ENCODE measurements at regions not wholly inside any gene's neighbourhood (a gene's known extent, or its start where the extent isn't known, plus 50 kb on each side); places are given as distances from the start of the nearest gene placed in this dataset.
"Not testable (repeated sequence)": the region's sequence is repeated elsewhere in the genome, so short reads cannot be mapped to it uniquely, and the experiment has no call there.

DNA sequence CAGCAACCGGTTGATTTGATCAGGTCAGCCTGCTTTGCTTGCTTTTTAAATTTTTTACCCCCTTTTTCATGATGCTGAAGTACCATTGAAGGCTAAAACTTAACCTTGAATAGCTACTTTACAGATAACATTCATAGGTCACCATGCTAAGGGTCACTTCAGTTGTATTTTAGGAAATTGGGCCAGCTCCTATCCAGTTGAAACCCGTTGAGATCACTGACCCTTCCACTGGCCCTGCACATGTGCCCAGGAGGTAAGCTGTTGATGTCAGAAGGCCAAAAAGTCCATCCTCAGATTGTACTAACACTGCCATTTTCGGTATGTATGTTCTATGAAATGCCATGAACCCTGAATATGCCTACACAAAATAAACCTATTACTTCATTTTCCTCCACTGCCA is 133.0 kb upstream of the FAT4 start:
- Histone ChIP-seq H3K27me3 (ENCODE audit: control insufficient read depth in 3 of 3, insufficient read depth in 3 of 3, low read length in 2 of 3) (no peaks in the 10 kb centered on the region), H3K4me1 (ENCODE audit: control insufficient read depth in 5 of 5, insufficient read depth in 5 of 5, low read length in 5 of 5) (no peaks in the 10 kb centered on the region), H3K36me3 (ENCODE audit: control insufficient read depth in 4 of 4, insufficient read depth in 4 of 4, low read length in 4 of 4) (no peaks in the 10 kb centered on the region), H3K4me3 (no peak overlapping the region), H3K27ac (ENCODE audit: low read depth in 1 of 2, low read length in 1 of 2) (no peak overlapping the region), H3K9me3 (ENCODE audit: control insufficient read depth in 4 of 4, insufficient read depth in 3 of 4, low read length in 3 of 4) (no peaks in the 10 kb centered on the region), H3K9ac (ENCODE audit: insufficient read depth in 1 of 2, low read length in 2 of 2) (no peak overlapping the region)
- DNase-seq = peak in 1 of 3 donors; percentile 13
- 67 to 84% methylated on average over 3 of the region's 3 CpGs for WGBS, 2 donors
- ATAC-seq (ENCODE audit: insufficient read depth, low FRiP score) = peak; percentile 66
- TF ChIP-seq, protein P1, sequence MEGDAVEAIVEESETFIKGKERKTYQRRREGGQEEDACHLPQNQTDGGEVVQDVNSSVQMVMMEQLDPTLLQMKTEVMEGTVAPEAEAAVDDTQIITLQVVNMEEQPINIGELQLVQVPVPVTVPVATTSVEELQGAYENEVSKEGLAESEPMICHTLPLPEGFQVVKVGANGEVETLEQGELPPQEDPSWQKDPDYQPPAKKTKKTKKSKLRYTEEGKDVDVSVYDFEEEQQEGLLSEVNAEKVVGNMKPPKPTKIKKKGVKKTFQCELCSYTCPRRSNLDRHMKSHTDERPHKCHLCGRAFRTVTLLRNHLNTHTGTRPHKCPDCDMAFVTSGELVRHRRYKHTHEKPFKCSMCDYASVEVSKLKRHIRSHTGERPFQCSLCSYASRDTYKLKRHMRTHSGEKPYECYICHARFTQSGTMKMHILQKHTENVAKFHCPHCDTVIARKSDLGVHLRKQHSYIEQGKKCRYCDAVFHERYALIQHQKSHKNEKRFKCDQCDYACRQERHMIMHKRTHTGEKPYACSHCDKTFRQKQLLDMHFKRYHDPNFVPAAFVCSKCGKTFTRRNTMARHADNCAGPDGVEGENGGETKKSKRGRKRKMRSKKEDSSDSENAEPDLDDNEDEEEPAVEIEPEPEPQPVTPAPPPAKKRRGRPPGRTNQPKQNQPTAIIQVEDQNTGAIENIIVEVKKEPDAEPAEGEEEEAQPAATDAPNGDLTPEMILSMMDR (IDR thresholded peaks at IDR 0.05; ENCODE audit: control extremely low read depth, extremely low read depth) = no peak

GRCh38 chr4:125179727-125180126 is 135.0 kb upstream of the FAT4 start:
- no peak overlapping the region for H3K27ac ChIP-seq (ENCODE audit: low read depth in 1 of 2, low read length in 1 of 2)
- TF ChIP-seq, protein P1 (IDR thresholded peaks at IDR 0.05; ENCODE audit: control extremely low read depth, extremely low read depth) = no peak
- no peaks in the 10 kb centered on the region for H3K9me3 ChIP-seq (ENCODE audit: control insufficient read depth in 4 of 4, insufficient read depth in 3 of 4, low read length in 3 of 4)
- H3K36me3 ChIP-seq (ENCODE audit: control insufficient read depth in 4 of 4, insufficient read depth in 4 of 4, low read length in 4 of 4) = no peaks in the 10 kb centered on the region
- WGBS, 2 donors = 71 to 91% methylated on average over 4 of the region's 4 CpGs
- ATAC-seq (ENCODE audit: insufficient read depth, low FRiP score) (no peak), DNase-seq (no peak)
- no peaks in the 10 kb centered on the region for H3K27me3 ChIP-seq (ENCODE audit: control insufficient read depth in 3 of 3, insufficient read depth in 3 of 3, low read length in 2 of 3)
- no peak overlapping the region for H3K9ac ChIP-seq (ENCODE audit: insufficient read depth in 1 of 2, low read length in 2 of 2)
- H3K4me3 ChIP-seq = no peak overlapping the region
- H3K4me1 ChIP-seq (ENCODE audit: control insufficient read depth in 5 of 5, insufficient read depth in 5 of 5, low read length in 5 of 5) = no peaks in the 10 kb centered on the region

- Histone ChIP-seq H3K36me3 (ENCODE audit: control insufficient read depth in 4 of 4, insufficient read depth in 4 of 4, low read length in 4 of 4) (no peaks in the 10 kb centered on the region), H3K4me1 (ENCODE audit: control insufficient read depth in 5 of 5, insufficient read depth in 5 of 5, low read length in 5 of 5) (no peaks in the 10 kb centered on the region), H3K9me3 (ENCODE audit: control insufficient read depth in 4 of 4, insufficient read depth in 3 of 4, low read length in 3 of 4) (no peaks in the 10 kb centered on the region), H3K9ac (ENCODE audit: insufficient read depth in 1 of 2, low read length in 2 of 2) (no peak overlapping the region), H3K27me3 (ENCODE audit: control insufficient read depth in 3 of 3, insufficient read depth in 3 of 3, low read length in 2 of 3) (no peaks in the 10 kb centered on the region), H3K4me3 (no peak overlapping the region), H3K27ac (ENCODE audit: low read depth in 1 of 2, low read length in 1 of 2) (no peak overlapping the region)
- ATAC-seq (ENCODE audit: insufficient read depth, low FRiP score) = no peak
- WGBS, 2 donors = 67 to 74% methylated on average over 1 of the region's 1 CpG
- DNase-seq = no peak
- TF ChIP-seq, protein P1 (IDR thresholded peaks at IDR 0.05; ENCODE audit: control extremely low read depth, extremely low read depth) = no peak
Observed at GRCh38 chr4:125169192-125169591, 145.6 kb upstream of the FAT4 start.

GRCh38 chr4:125168531-125168930 is 146.2 kb upstream of the FAT4 start:
- ATAC-seq (ENCODE audit: insufficient read depth, low FRiP score) (no peak), DNase-seq (no peak)
- Histone ChIP-seq H3K9me3 (ENCODE audit: control insufficient read depth in 4 of 4, insufficient read depth in 3 of 4, low read length in 3 of 4) (no peaks in the 10 kb centered on the region), H3K27me3 (ENCODE audit: control insufficient read depth in 3 of 3, insufficient read depth in 3 of 3, low read length in 2 of 3) (no peaks in the 10 kb centered on the region), H3K4me3 (no peak overlapping the region), H3K36me3 (ENCODE audit: control insufficient read depth in 4 of 4, insufficient read depth in 4 of 4, low read length in 4 of 4) (no peaks in the 10 kb centered on the region), H3K4me1 (ENCODE audit: control insufficient read depth in 5 of 5, insufficient read depth in 5 of 5, low read length in 5 of 5) (no peaks in the 10 kb centered on the region), H3K27ac (ENCODE audit: low read depth in 1 of 2, low read length in 1 of 2) (no peak overlapping the region), H3K9ac (ENCODE audit: insufficient read depth in 1 of 2, low read length in 2 of 2) (no peak overlapping the region)
- TF ChIP-seq, protein P1 (IDR thresholded peaks at IDR 0.05; ENCODE audit: control extremely low read depth, extremely low read depth) = no peak

DNA sequence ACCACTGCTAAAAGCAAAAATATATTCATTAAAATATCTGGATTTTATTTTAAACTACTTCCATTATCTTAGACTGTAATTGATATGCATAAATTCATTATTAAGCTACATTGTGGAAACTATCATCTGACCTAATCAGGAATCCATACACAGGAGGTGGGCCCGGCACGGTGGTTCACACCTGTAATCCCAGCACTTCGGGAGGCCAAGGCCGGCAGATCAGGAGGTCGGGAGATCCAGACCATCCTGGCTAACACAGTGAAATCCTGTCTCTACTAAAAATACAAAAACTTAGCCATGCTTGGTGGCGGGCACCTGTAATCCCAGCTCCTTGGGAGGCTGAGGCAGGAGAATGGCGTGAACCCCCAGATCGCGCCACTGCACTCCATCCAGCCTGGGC is 148.7 kb upstream of the FAT4 start:
- not testable (repeated sequence) for H3K9ac ChIP-seq (ENCODE audit: insufficient read depth in 1 of 2, low read length in 2 of 2); H3K36me3 ChIP-seq (ENCODE audit: control insufficient read depth in 4 of 4, insufficient read depth in 4 of 4, low read length in 4 of 4); ATAC-seq (ENCODE audit: insufficient read depth, low FRiP score); H3K4me1 ChIP-seq (ENCODE audit: control insufficient read depth in 5 of 5, insufficient read depth in 5 of 5, low read length in 5 of 5); H3K4me3 ChIP-seq; H3K9me3 ChIP-seq (ENCODE audit: control insufficient read depth in 4 of 4, insufficient read depth in 3 of 4, low read length in 3 of 4); H3K27ac ChIP-seq (ENCODE audit: low read depth in 1 of 2, low read length in 1 of 2); DNase-seq; H3K27me3 ChIP-seq (ENCODE audit: control insufficient read depth in 3 of 3, insufficient read depth in 3 of 3, low read length in 2 of 3)
- 96 to 97% methylated on average over 9 of the region's 9 CpGs for WGBS, 2 donors

All from lung (tissue), 11 donors.